SK-N-SH (cell line): ENCODE measurements at regions not wholly inside any gene's neighbourhood (a gene's known extent, or its start where the extent isn't known, plus 50 kb on each side); places are given as distances from the start of the nearest gene placed in this dataset.

Source experiments
- CHD2 ChIP-seq: fragments of 150-350 bp; IDR thresholded peaks from 2 replicates; pipeline ENCODE4 v1.6.1; 2018; ENCODE audit warnings: low read length; ENCODE audit not compliant: partially characterized antibody
- EP300 ChIP-seq, 2 experiments: IDR thresholded peaks; 2 replicates each; pipeline versions ENCODE4 v1.4.0 to v1.6.1; 2012; ENCODE audit warnings: borderline replicate concordance in 1 of 2, low read depth in 1 of 2, low read length in 1 of 2
- JUND ChIP-seq: IDR thresholded peaks from 2 replicates; pipeline ENCODE4 v1.4.0; 2012
- PBX3 ChIP-seq: IDR thresholded peaks from 2 replicates; pipeline ENCODE4; 2012
- POLR2AphosphoS5 ChIP-seq: IDR thresholded peaks from 2 replicates; pipeline ENCODE4 v1.6.1; 2012; ENCODE audit warnings: low read depth, low read length
- REST ChIP-seq: IDR thresholded peaks from 2 replicates; pipeline ENCODE4 v1.6.1; 2012; ENCODE audit warnings: mild to moderate bottlenecking, low read depth, low read length, moderate library complexity
- SMC3 ChIP-seq: IDR thresholded peaks from 2 replicates; pipeline ENCODE4 v1.6.1; 2012; ENCODE audit warnings: low read depth, low read length, improper control_type of control experiment
- TAF1 ChIP-seq: IDR thresholded peaks from 2 replicates; pipeline ENCODE4 v1.6.1; 2012; ENCODE audit warnings: low read depth, mild to moderate bottlenecking, low read length, moderate library complexity, borderline replicate concordance
- TCF12 ChIP-seq: IDR thresholded peaks from 2 replicates; pipeline ENCODE4 v1.4.0; 2012
- TEAD4 ChIP-seq: IDR thresholded peaks from 2 replicates; pipeline ENCODE4 v1.4.0; 2012; ENCODE audit warnings: mild to moderate bottlenecking, borderline replicate concordance; ENCODE audit not compliant: insufficient read depth
- USF2 ChIP-seq: fragments of 150-350 bp; IDR thresholded peaks from 2 replicates; pipeline ENCODE4 v1.6.1; 2017; ENCODE audit warnings: antibody characterized with exemption, low read length, low read depth, borderline replicate concordance
- TF ChIP-seq, protein P1 (sequence below): fragments of 200-600 bp; sonication (generic); IDR thresholded peaks from 2 replicates; pipeline ENCODE4 v1.6.1; 2017; ENCODE audit warnings: antibody characterized with exemption, mild to moderate bottlenecking, moderate library complexity
- TF ChIP-seq, protein P2 (sequence below): IDR thresholded peaks from 2 replicates; pipeline ENCODE4 v1.4.0; 2012; ENCODE audit warnings: low read depth

DNA sequence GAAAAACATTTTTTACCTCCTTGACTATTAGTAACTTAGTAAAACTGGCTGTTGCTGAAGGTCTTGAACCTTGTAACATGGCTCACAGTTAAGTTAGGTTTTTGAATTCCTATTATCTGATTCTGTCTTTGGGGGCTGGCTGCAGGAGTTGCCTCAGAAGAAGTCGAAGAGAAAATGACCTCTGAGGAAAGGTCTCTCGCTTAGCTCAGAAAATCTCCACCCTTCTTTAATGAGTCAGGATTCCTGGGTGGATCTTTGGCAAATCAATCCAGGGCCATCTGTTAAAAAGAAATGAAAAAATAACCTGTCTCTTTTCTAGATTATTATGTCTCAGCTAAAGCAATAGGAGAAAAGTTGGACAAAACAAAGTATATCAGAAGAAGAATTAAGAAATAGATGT is 267.8 kb upstream of the SEMA3C start:
- no peak for TF ChIP-seq CHD2
- TF ChIP-seq, protein P1, sequence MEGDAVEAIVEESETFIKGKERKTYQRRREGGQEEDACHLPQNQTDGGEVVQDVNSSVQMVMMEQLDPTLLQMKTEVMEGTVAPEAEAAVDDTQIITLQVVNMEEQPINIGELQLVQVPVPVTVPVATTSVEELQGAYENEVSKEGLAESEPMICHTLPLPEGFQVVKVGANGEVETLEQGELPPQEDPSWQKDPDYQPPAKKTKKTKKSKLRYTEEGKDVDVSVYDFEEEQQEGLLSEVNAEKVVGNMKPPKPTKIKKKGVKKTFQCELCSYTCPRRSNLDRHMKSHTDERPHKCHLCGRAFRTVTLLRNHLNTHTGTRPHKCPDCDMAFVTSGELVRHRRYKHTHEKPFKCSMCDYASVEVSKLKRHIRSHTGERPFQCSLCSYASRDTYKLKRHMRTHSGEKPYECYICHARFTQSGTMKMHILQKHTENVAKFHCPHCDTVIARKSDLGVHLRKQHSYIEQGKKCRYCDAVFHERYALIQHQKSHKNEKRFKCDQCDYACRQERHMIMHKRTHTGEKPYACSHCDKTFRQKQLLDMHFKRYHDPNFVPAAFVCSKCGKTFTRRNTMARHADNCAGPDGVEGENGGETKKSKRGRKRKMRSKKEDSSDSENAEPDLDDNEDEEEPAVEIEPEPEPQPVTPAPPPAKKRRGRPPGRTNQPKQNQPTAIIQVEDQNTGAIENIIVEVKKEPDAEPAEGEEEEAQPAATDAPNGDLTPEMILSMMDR: no peak
- TF ChIP-seq TAF1: no peak
- TF ChIP-seq REST: no peak
- TF ChIP-seq EP300 (IDR thresholded peaks at IDR 0.05; ENCODE audit: borderline replicate concordance in 1 of 2, low read depth in 1 of 2, low read length in 1 of 2): no peak
- no peak for TF ChIP-seq POLR2AphosphoS5
- TF ChIP-seq, protein P2, sequence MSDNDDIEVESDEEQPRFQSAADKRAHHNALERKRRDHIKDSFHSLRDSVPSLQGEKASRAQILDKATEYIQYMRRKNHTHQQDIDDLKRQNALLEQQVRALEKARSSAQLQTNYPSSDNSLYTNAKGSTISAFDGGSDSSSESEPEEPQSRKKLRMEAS: no peak
- TF ChIP-seq TCF12: no peak
- TF ChIP-seq JUND: no peak
- no peak for TF ChIP-seq SMC3
- TF ChIP-seq TEAD4: no peak
- TF ChIP-seq PBX3: no peak
- no peak for TF ChIP-seq USF2
